ENCODE measurements at regions not wholly inside any gene's neighbourhood (a gene's known extent, or its start where the extent isn't known, plus 50 kb on each side); places are given as distances from the start of the nearest gene placed in this dataset.

DNA sequence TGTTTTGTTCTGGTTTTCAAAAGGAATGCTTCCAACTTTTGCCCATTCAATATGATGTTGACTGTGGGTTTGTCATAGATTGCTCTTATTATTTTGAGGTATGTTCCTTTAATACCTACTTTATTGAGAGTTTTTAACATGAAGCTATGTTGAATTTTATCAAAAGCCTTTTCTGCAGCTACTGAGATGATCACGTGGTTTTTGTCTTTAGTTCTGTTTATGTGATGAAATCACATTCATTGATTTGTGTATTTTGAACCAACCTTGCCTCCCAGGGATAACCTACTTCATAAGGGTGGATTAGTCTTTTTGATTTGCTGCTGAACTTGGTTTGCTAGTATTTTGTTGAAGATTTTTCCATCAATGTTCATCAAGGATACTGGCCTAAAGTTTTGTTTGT lies 92.7 kb upstream of the TCF21 start:
- TF ChIP-seq ZNF232 (CRISPR knock-in tag; IDR thresholded peaks at IDR 0.05; ENCODE audit: borderline replicate concordance), result no peak
- no peak for TF ChIP-seq EZH2 (conservative IDR thresholded peaks at IDR 0.05; ENCODE audit: low read depth, low read length)
